CD4-positive, alpha-beta T cell (primary cell): ENCODE measurements at regions not wholly inside any gene's neighbourhood (a gene's known extent, or its start where the extent isn't known, plus 50 kb on each side); places are given as distances from the start of the nearest gene placed in this dataset.

Experiments used
- ATAC-seq: fragments of 200-7000 bp; cut with Tn5 transposase; one replicate; pipeline ENCODE4 v1.10.0; 2022; ENCODE audit warnings: mild to moderate bottlenecking; ENCODE audit not compliant: poor library complexity
- CTCF ChIA-PET: fragments of 350-600 bp; sonication (Branson Sonifier 250); formaldehyde crosslinking; loops from one replicate; lab custom pipeline; 2021; ENCODE audit warnings: antibody characterized with exemption, inconsistent platforms; lab: Charles Lee
- POLR2A ChIA-PET: fragments of 350-600 bp; sonication (Branson Sonifier 250); formaldehyde crosslinking; loops from one replicate; lab custom pipeline; 2021; ENCODE audit warnings: antibody characterized with exemption, inconsistent platforms; lab: Charles Lee
- DNase-seq, 14 experiments: peaks; one replicate each; pipeline ENCODE4 v3.0.0-alpha.2; 2013 to 2020; ENCODE audit warnings: mixed read lengths in 2 of 14
- H3K27ac ChIP-seq, 2 donors: one replicate each; pipeline versions ENCODE4 v1.5.1 to v1.7.0; 2013; ENCODE audit warnings: low read length in 2 of 2, low read depth in 1 of 2, mild to moderate bottlenecking in 1 of 2
- H3K27me3 ChIP-seq, 2 experiments: 1 replicate in 1 of 2; 2 replicates in 1 of 2; pipeline versions ENCODE4 v1.6.1 to v1.7.0; 2013; ENCODE audit warnings: low read length in 2 of 2, control low read depth in 1 of 2, mild to moderate bottlenecking in 1 of 2, moderate library complexity in 1 of 2; ENCODE audit not compliant: insufficient read depth in 2 of 2, control insufficient read depth in 1 of 2
- H3K36me3 ChIP-seq: one replicate; pipeline ENCODE4 v1.6.1; 2013; ENCODE audit warnings: low read length, control low read depth; ENCODE audit not compliant: insufficient read depth
- H3K4me1 ChIP-seq: one replicate; pipeline ENCODE4 v1.6.1; 2013; ENCODE audit warnings: low read length, control low read depth; ENCODE audit not compliant: insufficient read depth
- H3K4me3 ChIP-seq: one replicate; pipeline ENCODE4 v1.5.1; 2013; ENCODE audit warnings: mild to moderate bottlenecking, low read length, moderate library complexity
- H3K9me3 ChIP-seq, 2 experiments: 1 replicate in 1 of 2; 2 replicates in 1 of 2; pipeline versions ENCODE4 v1.6.1 to v1.7.0; 2013; ENCODE audit warnings: low read length in 2 of 2, mild to moderate bottlenecking in 2 of 2, control low read depth in 1 of 2, moderate library complexity in 1 of 2; ENCODE audit not compliant: control insufficient read depth in 1 of 2, insufficient read depth in 1 of 2
- H3K27ac Mint-ChIP-seq: one replicate; pipeline ENCODE4 v1.8.0; 2020; ENCODE audit warnings: mixed read lengths
- H3K27me3 Mint-ChIP-seq: one replicate; pipeline ENCODE4 v1.8.0; 2021; ENCODE audit warnings: mixed read lengths
- H3K36me3 Mint-ChIP-seq: one replicate; pipeline ENCODE4 v1.8.0; 2021; ENCODE audit warnings: low read depth, mixed read lengths
- H3K4me1 Mint-ChIP-seq: one replicate; pipeline ENCODE4 v1.8.0; 2021; ENCODE audit warnings: low read depth, mixed read lengths
- H3K4me3 Mint-ChIP-seq: one replicate; pipeline ENCODE4 v1.8.0; 2020; ENCODE audit warnings: mild to moderate bottlenecking, mixed read lengths
- H3K9me3 Mint-ChIP-seq: one replicate; pipeline ENCODE4 v1.8.0; 2020; ENCODE audit warnings: mixed read lengths
- intact Hi-C, 2 experiments: fragments of 100-400 bp; cut with DNase I in 1 of 2; cut with micrococcal nuclease in 1 of 2; formaldehyde crosslinking; loops; one replicate each; pipeline versions ENCODE4 v1.15.1 to v1.9.0; 2023 to 2025; cut with DNase I, micrococcal nuclease
- TF ChIP-seq, protein P1 (sequence below): fragments of 200-600 bp; IDR thresholded peaks from one replicate; pipeline ENCODE4 v1.8.0; 2022; ENCODE audit warnings: antibody characterized with exemption, mild to moderate bottlenecking

DNA sequence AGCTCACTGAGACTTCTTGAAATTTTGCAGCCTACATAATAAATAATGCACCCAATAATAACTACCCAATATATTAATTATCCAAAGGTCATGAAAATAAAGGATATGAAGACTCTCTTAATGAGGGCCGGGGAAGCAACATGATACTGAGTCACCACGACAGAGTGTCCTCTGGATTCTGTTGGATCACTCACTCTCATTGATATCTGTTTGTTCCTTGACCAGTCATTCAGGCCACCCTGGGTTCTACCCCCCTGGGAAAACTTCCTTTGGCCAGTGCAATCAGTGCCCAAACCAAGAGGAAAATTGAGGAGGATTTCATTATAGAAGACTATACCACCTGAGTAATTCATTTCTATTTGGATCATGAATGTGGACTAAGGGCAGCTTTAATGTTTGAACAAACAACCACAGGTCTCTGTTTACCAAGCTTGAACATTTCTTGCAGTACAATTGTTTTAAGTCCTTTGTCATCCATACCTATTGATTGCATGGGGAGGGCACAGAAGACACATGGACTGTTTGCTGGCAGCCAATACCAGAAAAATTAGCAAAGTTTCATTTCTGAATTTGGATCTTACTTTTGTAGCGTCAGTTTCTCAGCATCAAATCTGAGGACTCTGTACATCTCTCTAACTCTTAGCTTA lies 137.2 kb upstream of the FGGY start:
- Mint-ChIP-seq H3K4me1 (no peaks in the 10 kb centered on the region), H3K4me3 (no peak overlapping the region), H3K9me3 (peaks cover 4% of the 10 kb centered on the region), H3K27me3 (peaks cover 7% of the 10 kb centered on the region), H3K36me3 (no peaks in the 10 kb centered on the region), H3K27ac (no peak overlapping the region)
- no peaks in the 10 kb centered on the region for H3K27me3 ChIP-seq
- POLR2A ChIA-PET: no interaction called here
- CTCF ChIA-PET: no interaction called here
- no peak for ATAC-seq
- peaks cover 0 to 7% of the 10 kb centered on the region in 2 experiments for H3K9me3 ChIP-seq
- TF ChIP-seq, protein P1, sequence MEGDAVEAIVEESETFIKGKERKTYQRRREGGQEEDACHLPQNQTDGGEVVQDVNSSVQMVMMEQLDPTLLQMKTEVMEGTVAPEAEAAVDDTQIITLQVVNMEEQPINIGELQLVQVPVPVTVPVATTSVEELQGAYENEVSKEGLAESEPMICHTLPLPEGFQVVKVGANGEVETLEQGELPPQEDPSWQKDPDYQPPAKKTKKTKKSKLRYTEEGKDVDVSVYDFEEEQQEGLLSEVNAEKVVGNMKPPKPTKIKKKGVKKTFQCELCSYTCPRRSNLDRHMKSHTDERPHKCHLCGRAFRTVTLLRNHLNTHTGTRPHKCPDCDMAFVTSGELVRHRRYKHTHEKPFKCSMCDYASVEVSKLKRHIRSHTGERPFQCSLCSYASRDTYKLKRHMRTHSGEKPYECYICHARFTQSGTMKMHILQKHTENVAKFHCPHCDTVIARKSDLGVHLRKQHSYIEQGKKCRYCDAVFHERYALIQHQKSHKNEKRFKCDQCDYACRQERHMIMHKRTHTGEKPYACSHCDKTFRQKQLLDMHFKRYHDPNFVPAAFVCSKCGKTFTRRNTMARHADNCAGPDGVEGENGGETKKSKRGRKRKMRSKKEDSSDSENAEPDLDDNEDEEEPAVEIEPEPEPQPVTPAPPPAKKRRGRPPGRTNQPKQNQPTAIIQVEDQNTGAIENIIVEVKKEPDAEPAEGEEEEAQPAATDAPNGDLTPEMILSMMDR: no peak
- H3K36me3 ChIP-seq: no peaks in the 10 kb centered on the region
- no peaks in the 10 kb centered on the region for H3K4me1 ChIP-seq
- H3K4me3 ChIP-seq: no peak overlapping the region
- intact Hi-C loops: no loop called here
- no peak overlapping the region for H3K27ac ChIP-seq
- no peak for DNase-seq

GRCh38 chr1:59161136-59161535 lies 135.8 kb upstream of the FGGY start:
- Histone ChIP-seq H3K9me3 (peaks cover 0 to 7% of the 10 kb centered on the region in 2 experiments), H3K27me3 (no peaks in the 10 kb centered on the region), H3K4me3 (no peak overlapping the region), H3K27ac (no peak overlapping the region), H3K36me3 (no peaks in the 10 kb centered on the region), H3K4me1 (no peaks in the 10 kb centered on the region)
- Mint-ChIP-seq H3K4me1 (no peaks in the 10 kb centered on the region), H3K4me3 (no peak overlapping the region), H3K36me3 (no peaks in the 10 kb centered on the region), H3K27me3 (peaks cover 22% of the 10 kb centered on the region), H3K9me3 (peaks cover 4% of the 10 kb centered on the region), H3K27ac (no peak overlapping the region)
- ATAC-seq (no peak), DNase-seq (no peak)
- ChIA-PET POLR2A (no interaction called here), CTCF (interaction anchor here (0.6 kb wide), 1 partner anchor 9 kb away, joined by 3 read pairs; no protein-coding TSS in a partner anchor)
- intact Hi-C loops: no loop called here
- TF ChIP-seq, protein P1: no peak

DNA sequence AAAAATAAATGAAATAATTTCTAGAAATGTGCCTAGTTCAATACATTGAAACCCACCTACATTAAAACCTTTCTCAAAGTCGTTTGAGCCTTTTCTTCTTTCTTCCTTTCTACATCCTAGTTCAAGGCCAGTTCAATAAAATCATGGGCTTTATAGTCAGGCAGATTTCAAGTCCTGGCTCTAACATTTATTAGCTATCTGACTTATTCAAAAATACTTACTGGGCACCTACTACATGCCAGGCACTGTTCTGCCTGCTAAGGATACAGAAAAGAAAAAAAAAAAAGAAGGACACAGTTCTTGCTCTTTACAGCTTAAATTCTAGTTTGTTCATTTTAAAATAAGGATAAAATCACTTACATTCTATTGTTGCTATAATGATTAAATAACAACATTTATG lies 134.2 kb upstream of the FGGY start:
- H3K36me3 ChIP-seq: no peaks in the 10 kb centered on the region
- H3K4me3 ChIP-seq: no peak overlapping the region
- no peaks in the 10 kb centered on the region for H3K4me1 Mint-ChIP-seq
- no peaks in the 10 kb centered on the region for H3K36me3 Mint-ChIP-seq
- H3K27me3 ChIP-seq: no peaks in the 10 kb centered on the region
- no peak for DNase-seq
- CTCF ChIA-PET: no interaction called here
- no peak overlapping the region for H3K27ac ChIP-seq
- ATAC-seq: no peak
- intact Hi-C loops: no loop called here
- no peak overlapping the region for H3K4me3 Mint-ChIP-seq
- H3K27me3 Mint-ChIP-seq: peaks cover 31% of the 10 kb centered on the region
- H3K4me1 ChIP-seq: no peaks in the 10 kb centered on the region
- peaks cover 4% of the 10 kb centered on the region for H3K9me3 Mint-ChIP-seq
- POLR2A ChIA-PET: no interaction called here
- TF ChIP-seq, protein P1: no peak
- no peak overlapping the region for H3K27ac Mint-ChIP-seq
- peaks cover 0 to 7% of the 10 kb centered on the region in 2 experiments for H3K9me3 ChIP-seq
